SHP77 (cell line): ENCODE measurements at regions not wholly inside any gene's neighbourhood (a gene's known extent, or its start where the extent isn't known, plus 50 kb on each side); places are given as distances from the start of the nearest gene placed in this dataset.
"Not testable (repeated sequence)": the region's sequence is repeated elsewhere in the genome, so short reads cannot be mapped to it uniquely, and the experiment has no call there.

Experiments
- DNase-seq, 2 experiments: peaks; one replicate each; lab custom pipeline; 2025; lab: John Stamatoyannopoulos, UW

DNA sequence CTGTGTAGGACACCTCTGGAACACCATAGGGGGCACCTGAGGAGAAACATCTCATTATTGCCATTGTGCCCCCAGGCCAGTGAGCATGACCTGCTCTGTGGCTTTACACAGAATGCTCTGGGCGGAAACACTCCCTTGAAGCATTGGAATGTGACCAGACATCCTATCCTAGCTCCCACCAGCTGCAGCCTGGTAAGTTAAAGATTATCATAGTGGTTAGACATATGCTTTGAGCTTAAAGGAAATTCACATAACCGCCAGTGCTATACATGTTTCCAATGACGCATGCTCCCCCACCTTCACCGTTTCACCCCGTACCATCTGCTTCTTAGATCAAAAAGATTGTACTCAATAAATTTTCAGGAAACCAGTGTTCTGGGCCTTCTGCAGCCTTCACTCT is 217.7 kb upstream of the CENPE start:
- no peak for DNase-seq

DNA sequence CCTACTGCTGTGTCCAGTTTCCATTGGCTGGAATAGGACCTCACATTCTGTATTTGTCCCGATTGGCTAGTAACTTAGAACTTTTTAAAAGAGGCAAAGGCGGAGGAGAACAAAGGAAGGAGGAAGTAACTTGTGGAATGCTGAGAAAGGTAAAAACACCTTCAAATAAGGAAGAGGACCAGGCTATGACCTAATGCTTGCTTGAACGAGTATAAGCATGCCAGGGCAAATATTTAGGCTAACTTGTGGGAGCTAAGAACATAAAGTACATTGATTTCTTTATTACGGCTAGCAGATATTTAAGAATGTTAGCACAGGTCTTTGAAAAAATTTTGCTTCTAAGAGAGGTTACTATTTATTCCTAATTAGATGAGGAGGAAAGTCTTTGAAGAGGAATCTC is 214.5 kb upstream of the CENPE start:
- DNase-seq = not testable (repeated sequence)

DNA sequence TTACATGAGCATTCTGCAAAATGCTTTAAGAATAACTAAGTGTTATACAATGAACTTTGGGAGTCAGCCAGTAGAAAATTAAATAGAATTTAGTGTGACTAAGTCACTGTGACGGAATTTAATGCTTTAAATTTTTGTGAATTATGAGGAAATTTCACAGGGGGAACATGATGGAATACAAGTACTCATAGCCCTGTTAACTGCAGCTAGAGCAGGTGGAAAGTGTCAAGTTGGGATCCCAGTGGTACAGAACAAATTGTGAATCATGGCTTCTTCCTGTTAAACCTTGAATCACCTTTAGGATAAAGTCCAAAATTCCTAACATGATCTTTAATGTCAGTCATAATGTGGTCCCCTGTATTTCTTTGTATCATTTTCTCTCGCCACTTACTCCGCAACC is 212.2 kb upstream of the CENPE start:
- DNase-seq = no peak

DNA sequence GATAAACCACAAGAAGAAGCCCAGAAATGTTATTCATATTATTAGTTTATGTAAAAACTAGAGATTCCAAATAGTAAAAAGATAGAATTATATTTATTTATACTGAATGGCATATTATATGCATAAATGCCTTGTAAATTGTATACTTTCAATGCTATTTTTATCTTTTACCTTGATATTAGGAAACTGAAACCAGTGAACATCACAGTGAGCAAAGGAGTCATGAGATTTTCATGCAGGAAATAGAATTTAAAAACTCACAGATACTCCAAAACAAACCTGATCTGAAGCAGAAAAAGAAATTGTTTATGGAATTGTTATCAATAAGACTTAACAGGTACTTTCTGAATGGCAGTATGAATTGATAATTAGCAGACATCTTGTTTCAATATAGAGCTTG is 207.3 kb upstream of the CENPE start:
- DNase-seq = no peak

DNA sequence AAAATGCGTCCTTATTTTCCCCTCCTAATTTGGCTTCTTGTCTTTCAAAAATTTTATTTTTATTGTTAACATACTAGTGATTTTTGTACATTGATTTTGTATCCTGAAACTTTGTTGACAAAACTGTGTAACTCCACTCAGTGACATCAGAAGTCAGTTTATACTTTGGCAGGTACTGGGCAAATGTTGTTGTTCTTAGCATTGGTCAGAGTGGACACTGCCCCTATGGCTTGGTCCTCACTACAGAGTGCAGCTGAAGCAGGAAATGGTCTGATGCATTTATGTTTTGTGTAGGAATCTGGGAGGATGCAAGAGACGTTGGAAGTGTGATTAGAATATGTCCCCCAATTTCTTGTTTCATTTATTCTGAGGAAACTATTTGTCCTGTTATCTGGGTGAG is 205.5 kb upstream of the CENPE start:
- no peak for DNase-seq

DNA sequence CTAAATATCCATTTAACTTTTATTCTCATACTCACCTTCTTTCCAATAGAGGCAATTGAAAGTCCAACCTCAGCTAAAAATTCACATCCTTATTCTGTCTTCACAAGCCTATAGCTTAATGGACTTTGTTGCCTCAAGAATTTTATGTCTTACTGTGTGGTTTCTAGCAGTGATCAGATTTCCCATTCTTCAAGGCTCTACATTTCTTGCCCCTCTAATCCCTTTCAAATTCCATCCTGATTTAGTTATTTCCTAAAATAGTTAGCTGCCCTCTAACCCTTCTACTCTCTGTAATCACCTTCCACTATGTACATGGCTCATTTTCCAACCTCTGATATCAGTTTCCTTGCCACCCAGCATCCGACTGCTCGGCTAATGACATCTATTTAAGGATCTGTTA is 204.1 kb upstream of the CENPE start:
- no peak for DNase-seq

DNA sequence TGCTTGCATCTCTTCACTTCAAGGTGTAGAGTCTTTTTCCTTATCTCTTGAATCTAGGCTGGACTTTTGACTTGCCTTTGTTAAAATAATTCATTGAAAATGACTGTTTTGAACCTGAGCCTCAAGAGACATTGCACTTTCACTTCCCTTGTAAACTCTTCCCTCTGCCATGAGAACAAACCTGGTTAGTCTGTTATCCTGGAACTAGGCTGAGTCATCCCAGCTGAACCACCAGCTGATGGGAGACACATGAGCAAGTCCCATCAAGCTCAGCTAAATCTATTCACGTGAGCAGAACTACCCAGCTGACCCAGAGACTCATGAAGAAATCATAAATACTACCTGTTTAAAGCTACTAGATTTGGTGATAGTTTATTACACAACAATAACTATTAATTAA is 202.3 kb upstream of the CENPE start:
- no peak for DNase-seq

DNA sequence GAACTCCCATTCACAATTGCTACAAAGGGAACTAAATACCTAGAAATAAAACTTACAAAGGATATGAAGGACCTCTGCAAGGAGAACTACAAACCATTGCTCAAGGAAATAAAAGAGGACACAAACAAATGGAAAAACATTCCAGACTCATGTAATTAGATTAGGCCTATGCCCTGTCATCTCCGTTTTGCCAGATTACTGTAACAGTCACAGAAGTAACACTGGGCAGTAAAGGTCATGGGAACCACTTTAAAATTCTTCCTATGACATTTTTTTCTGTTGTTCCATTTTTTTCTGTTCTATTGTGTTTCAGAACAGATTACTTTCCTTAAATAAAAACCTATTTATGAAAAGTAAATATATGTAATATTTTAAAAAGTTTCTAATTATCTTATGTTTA is 199.4 kb upstream of the CENPE start:
- DNase-seq = no peak

DNA sequence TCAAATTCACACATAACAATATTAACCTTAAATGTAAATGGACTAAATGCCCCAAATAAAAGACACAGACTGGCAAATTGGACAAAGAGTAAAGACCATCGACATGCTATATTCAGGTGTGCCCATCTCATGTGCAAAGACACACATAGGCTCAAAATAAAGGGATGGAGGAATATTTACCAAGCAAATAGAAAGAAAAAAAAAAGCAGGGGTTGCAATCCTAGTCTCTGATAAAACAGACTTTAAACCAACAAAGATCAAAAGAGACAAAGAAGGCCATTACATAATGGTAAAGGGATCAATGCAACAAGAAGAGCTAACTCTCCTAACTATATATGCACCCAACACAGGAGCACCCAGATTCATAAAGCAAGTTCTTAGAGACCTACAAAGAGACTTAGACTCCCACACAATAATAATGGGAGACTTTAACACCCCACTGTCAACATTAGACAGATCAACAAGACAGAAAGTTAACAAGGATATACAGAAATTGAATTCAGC is 189.4 kb upstream of the CENPE start:
- DNase-seq = not testable (repeated sequence)

DNA sequence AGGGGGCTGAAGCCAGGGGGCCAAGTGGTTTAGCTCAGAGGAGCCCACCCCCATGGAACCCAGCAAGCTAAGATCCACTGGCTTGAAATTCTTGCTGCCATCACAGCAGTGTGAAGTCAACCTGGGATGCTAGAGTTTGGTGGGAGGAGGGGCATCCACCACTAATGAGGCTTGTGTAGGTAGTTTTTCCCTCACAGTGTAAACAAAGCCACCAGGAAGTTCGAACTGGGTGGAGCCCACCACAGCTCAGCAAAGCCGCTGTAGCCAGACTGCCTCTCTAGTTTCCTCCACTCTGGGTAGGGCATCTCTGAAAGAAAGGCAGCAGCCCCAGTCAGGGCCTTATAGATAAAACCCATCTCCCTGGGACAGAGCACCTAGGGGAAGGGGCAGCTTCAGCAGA is 187.4 kb upstream of the CENPE start:
- not testable (repeated sequence) for DNase-seq

DNA sequence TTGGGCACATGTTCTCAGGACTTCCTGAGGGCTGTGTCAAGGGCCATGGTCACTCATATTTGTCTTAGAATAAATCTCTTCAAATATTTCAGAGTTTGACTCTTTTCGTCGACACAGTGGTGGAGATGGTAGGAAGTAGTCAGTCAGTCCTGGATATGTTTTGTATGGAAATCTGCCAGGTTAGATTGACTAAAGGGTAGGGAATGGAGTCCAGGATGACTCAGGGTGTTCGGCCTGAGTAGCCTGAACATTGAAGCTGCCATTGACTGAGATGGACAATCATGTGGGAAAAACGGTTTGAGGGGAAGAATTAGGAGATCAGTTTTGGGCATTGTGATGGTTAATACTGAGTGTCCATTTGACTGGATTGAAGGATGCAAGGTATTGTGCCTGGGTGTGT is 177.1 kb upstream of the CENPE start:
- DNase-seq = no peak

DNA sequence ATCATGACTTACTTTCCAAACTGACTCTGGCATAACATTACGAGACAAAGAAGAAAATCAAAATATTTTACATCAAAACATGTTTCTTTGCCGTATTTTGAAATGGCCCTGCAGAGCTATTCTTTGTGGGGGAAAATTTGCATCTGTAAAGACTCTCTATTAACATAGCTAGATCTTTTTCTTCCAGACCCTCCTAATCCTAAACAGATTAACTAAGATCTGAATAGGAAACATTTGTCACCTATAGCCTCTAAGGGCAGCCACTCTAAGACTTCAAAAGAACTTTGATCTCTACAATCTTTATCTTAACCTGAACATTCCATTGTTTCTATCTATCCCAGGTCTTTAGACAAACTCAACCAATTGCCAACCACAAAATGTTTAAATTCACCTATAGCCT is 176.6 kb upstream of the CENPE start:
- no peak for DNase-seq

DNA sequence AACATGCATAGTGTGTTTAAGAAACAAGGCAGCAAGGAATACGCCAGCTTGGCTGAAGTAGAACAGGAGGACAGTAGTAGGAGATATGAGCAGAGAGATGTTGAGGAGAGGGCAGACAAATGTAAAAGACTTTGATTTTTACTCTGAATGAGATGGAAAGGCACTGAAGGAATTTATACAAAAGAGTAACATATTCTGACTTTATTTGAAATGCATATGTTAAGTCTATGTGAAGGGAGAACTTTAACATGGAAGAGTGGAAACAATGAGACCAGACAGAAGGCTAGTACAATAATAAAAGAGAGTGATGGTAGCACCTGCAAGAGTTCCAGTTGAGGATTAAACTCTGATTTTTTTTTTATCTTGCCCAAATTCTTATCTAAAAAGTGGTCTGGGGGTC is 176.2 kb upstream of the CENPE start:
- DNase-seq = no peak

DNA sequence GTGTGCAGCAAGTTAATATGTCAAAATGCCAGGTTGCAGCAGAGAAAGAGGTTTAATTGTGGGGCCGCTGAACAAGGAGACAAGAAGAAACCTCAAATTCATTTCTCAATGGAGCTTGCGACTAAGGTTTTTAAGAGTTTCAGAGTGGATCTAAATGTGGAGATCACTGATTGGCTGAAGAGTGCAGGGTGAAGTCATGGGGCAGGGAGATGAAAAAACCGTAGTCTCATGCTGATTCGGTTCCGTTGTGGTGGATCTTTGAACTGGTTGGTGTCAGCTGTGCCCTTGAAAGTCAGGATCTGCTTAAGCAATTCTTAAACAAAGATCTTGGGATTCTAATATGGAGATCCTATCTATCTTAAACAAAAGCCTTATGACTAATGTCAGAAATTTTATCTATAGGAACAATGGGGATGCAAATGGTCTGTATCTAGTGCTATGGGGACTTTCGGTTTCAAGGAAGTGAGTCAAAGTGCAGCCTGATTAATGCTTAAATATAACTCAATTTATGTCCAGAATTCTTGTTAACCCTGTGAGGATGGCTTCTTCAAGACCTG is 173.9 kb upstream of the CENPE start:
- DNase-seq = no peak

DNA sequence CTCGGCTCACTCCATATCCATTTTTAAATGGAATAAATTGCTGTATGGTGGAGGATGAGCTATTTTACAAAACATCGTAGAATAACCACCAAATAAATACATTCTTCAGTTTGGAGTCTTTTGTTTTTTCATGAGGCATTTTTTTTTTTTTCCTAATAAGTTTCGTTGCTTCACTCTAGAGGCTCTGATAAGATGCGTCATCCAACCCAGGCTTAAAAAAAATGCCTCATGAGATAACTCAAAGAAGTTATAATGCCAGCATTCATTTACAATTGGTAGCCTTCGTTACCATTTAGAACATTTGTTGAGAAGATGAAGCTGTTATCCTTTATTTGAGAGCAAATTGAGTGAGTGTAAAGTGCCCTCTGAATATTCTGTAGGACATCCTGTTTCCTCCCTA is 172.2 kb upstream of the CENPE start:
- no peak for DNase-seq

DNA sequence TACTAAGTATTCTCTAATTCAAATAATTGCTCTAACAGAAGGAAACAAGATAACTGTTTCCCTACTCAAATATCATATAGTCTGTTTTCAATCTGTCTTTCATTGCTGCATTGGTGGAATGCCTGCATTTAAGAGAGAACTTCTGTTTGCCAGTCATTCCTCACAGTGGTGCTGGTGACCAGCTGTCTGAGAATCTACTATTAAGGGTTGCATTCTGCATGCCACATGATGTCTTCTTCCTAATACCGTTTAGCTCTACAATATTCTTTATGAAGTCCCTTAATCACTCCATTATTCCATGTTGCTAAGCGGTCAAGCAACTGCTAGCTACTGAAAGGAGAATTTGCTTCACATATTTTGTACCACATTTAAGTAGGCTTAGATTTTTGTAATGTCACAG is 167.1 kb upstream of the CENPE start:
- DNase-seq = no peak

DNA sequence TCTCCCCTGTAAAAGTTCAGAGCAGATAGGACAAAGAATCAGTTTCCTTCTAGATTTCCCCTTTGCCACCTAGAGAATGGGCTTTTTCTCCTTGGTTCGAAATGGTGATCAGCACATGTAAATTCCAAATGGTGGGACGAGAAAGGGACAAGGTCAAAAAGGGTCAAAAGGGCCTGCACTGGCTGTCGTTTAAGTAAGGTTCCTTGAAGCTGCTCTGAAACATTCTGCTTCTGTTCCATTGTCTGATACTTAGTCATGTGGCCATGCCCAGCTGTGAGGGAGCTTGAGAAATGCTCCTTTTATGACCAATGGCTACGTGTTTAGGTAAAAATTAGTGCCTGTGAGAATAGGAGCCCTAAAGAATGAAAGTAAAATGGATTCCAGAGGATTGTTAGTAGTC is 165.9 kb upstream of the CENPE start:
- no peak for DNase-seq

DNA sequence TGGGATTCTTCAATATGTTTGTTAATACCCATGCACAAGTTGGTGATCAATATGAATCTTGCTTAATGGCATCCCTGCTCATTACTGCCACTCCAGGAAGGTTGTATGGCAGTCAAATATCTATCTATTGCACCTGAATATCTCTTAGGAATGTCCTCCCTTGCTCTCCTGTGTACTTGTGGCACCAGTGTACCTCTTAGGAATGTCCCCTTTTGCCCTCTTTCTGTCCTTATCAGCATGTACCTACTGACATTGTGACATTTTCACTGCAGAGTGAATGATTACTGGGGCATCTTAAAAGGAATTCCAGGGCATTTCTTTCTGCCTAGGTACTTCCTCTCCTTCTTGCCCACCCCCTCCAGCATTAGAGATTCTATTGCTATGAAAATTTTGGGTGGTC is 163.8 kb upstream of the CENPE start:
- DNase-seq = no peak

DNA sequence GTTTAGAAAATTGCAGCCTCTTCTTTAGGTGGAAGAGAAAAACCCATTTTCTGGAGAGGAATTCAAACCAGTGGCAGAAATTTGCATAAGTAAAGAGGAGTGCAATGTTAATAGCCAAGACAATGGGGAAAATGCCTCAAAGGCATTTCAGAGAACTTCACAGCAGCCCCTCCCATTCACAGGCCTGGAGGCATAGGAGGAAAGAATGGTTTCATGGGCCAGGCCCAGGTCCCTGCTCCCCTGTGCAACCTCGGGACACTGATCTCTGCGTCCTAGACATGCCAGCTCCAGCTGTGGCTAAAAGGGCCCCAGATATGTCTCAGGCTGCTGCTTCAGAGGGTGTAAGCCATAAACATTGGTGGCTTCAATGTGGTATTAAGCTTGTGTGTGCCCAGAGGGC is 161.8 kb upstream of the CENPE start:
- no peak for DNase-seq

DNA sequence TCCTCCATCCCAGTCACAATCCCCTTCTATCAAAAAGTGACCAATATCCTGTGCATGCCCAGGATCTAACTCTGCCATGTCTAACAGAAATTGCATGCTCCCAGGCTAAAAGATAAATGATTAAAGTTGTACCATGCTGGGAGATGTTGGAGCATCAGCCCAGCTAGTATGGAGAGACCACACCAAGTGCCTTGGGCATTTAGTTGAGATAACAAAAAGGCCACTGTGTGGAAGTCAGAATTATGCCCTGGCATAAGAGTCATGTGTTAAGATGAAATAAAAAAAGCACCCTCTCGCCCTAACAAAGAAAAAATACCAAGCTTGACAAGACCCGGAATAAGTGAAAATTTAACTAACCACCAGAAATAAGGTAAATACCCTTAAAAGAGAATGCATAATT is 155.9 kb upstream of the CENPE start:
- DNase-seq = no peak

DNA sequence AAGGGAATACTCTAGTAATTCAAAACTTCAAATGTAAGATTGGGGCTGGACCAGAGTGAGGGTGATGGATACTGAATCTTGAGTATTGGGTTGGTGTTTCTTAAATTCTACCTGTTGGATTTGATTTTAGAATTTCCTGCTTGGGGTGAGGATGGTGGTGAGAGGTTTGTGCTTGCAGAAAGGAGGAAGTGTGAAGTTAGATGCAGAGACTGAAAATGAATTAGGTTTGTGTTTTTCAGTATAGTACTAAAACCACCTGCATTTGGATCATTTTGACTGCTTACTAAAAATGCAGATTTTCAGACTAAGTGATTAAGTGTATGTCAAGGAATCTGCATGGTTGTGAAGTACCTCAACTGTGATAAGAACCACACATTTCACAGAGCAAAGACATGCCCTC is 131.5 kb upstream of the CENPE start:
- DNase-seq = no peak

DNA sequence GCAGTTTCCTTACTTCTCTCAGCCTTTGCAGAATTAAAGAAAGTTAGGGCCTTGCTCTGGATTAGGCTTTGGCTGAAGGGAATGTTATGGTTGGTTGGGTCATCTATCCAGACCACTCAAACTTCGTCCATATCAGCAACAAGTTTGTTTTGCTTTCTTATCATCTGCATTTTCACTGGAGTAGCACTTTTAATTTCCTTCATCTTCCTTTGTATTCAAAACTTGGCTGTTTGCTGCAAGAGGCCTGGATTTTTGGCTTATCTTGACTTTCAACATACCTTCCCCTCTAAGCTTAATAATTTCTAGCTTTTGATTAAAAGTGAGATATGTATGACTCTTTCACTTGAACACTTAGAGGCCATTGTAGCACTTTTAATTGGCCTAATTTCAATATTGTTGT is 126.7 kb upstream of the CENPE start:
- no peak for DNase-seq

DNA sequence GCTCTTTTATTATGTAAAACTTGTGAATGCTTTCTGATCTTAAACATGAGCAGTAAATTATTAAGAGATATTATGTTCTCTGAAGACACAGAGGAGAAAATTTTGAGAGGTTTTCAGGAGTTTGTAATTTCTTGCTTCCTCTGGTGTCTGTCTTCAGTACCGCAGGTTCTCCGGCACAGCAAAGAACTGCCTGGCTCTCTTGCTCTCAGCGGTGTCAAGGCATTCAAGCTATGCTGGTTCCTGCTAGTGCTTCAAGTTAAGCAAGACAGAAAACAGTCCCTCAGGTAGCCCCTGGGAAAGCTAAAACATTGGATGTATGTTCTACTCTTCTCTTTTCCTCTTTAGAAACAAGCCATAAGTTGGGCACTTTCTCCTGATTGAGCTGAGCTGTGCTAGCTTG is 120.2 kb upstream of the CENPE start:
- no peak for DNase-seq

DNA sequence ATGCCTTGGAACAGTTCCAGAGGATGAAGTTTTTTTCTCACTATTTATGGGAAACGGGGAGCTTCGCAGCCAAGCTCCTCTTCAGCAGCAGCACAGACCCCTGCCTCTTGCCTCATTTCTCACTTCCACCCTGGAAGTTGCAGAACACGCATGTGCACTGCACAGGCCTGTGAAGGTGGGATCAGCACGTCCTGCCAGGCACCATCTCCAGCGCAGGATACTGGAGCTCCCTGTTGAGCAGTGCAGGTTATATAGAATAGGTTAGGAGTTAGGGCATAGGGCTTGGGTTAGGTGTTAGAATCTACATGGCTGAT is 110.1 kb upstream of the CENPE start:
- DNase-seq = no peak
